HUES6 (cell line): ENCODE measurements at regions not wholly inside any gene's neighbourhood (a gene's known extent, or its start where the extent isn't known, plus 50 kb on each side); places are given as distances from the start of the nearest gene placed in this dataset.

Experiments
- H3K27ac ChIP-seq: 2 replicates; pipeline ENCODE4 v1.7.0; 2013; ENCODE audit warnings: low read depth, mild to moderate bottlenecking, low read length, inconsistent platforms
- H3K27me3 ChIP-seq: 2 replicates; pipeline ENCODE4 v1.6.1; 2013; ENCODE audit warnings: low read length; ENCODE audit not compliant: control insufficient read depth, insufficient read depth
- H3K36me3 ChIP-seq: 2 replicates; pipeline ENCODE4 v1.6.1; 2013; ENCODE audit warnings: low read length; ENCODE audit not compliant: control insufficient read depth, insufficient read depth
- H3K4me1 ChIP-seq: 2 replicates; pipeline ENCODE4 v1.6.1; 2013; ENCODE audit warnings: low read length; ENCODE audit not compliant: control insufficient read depth, insufficient read depth
- H3K4me3 ChIP-seq: 2 replicates; pipeline ENCODE4 v1.5.1; 2013; ENCODE audit warnings: low read depth, low read length
- H3K9ac ChIP-seq: one replicate; pipeline ENCODE4 v1.6.1; 2013; ENCODE audit warnings: mild to moderate bottlenecking, low read length
- H3K9me3 ChIP-seq: 2 replicates; pipeline ENCODE4 v1.6.1; 2013; ENCODE audit warnings: low read depth, low read length; ENCODE audit not compliant: control insufficient read depth, insufficient read depth

- Histone ChIP-seq H3K27me3 (no peaks in the 10 kb centered on the region), H3K9me3 (no peaks in the 10 kb centered on the region), H3K27ac (no peak overlapping the region), H3K4me3 (no peak overlapping the region), H3K36me3 (no peaks in the 10 kb centered on the region), H3K9ac (no peak overlapping the region), H3K4me1 (peaks cover 36% of the 10 kb centered on the region)
Observed at GRCh38 chr17:31597646-31598398, 206.3 kb downstream of the RAB11FIP4 start.

GRCh38 chr17:31596382-31597323, 205.2 kb downstream of the RAB11FIP4 start:
- Histone ChIP-seq H3K4me3 (no peak overlapping the region), H3K27me3 (no peaks in the 10 kb centered on the region), H3K36me3 (no peaks in the 10 kb centered on the region), H3K9me3 (no peaks in the 10 kb centered on the region), H3K27ac (peak overlapping the region; percentile 26; the same call in 1 of the 2 replicates), H3K9ac (peak overlapping the region; percentile 53), H3K4me1 (peaks cover 36% of the 10 kb centered on the region)

GRCh38 chr17:31595666-31596381, 204.3 kb downstream of the RAB11FIP4 start:
- H3K4me1 ChIP-seq: peaks cover 36% of the 10 kb centered on the region
- H3K27me3 ChIP-seq: no peaks in the 10 kb centered on the region
- no peak overlapping the region for H3K4me3 ChIP-seq
- H3K27ac ChIP-seq: peak overlapping the region; percentile 26; the same call in 1 of the 2 replicates
- peak overlapping the region; percentile 53 for H3K9ac ChIP-seq
- H3K9me3 ChIP-seq: no peaks in the 10 kb centered on the region
- H3K36me3 ChIP-seq: no peaks in the 10 kb centered on the region

GRCh38 chr17:31595076-31595475, 203.6 kb downstream of the RAB11FIP4 start:
- no peak overlapping the region for H3K27ac ChIP-seq
- H3K9me3 ChIP-seq: no peaks in the 10 kb centered on the region
- H3K9ac ChIP-seq: no peak overlapping the region
- no peak overlapping the region for H3K4me3 ChIP-seq
- no peaks in the 10 kb centered on the region for H3K27me3 ChIP-seq
- peaks cover 36% of the 10 kb centered on the region for H3K4me1 ChIP-seq
- no peaks in the 10 kb centered on the region for H3K36me3 ChIP-seq

- H3K36me3 ChIP-seq: no peaks in the 10 kb centered on the region
- peaks cover 36% of the 10 kb centered on the region for H3K4me1 ChIP-seq
- no peak overlapping the region for H3K9ac ChIP-seq
- no peak overlapping the region for H3K27ac ChIP-seq
- no peaks in the 10 kb centered on the region for H3K27me3 ChIP-seq
- no peaks in the 10 kb centered on the region for H3K9me3 ChIP-seq
- H3K4me3 ChIP-seq: no peak overlapping the region
Observed at GRCh38 chr17:31594416-31594815, 202.9 kb downstream of the RAB11FIP4 start.

- Histone ChIP-seq H3K27ac (no peak overlapping the region), H3K9ac (no peak overlapping the region), H3K36me3 (no peaks in the 10 kb centered on the region), H3K9me3 (no peaks in the 10 kb centered on the region), H3K4me3 (no peak overlapping the region), H3K27me3 (no peaks in the 10 kb centered on the region), H3K4me1 (peaks cover 30% of the 10 kb centered on the region)
Observed at GRCh38 chr17:31593806-31594205, 202.3 kb downstream of the RAB11FIP4 start.

- Histone ChIP-seq H3K9me3 (no peaks in the 10 kb centered on the region), H3K27me3 (no peaks in the 10 kb centered on the region), H3K27ac (no peak overlapping the region), H3K36me3 (no peaks in the 10 kb centered on the region), H3K4me3 (no peak overlapping the region), H3K4me1 (peaks cover 15% of the 10 kb centered on the region), H3K9ac (no peak overlapping the region)
Observed at GRCh38 chr17:31591924-31592323, 200.4 kb downstream of the RAB11FIP4 start.

- Histone ChIP-seq H3K9ac (no peak overlapping the region), H3K27ac (no peak overlapping the region), H3K4me3 (no peak overlapping the region), H3K9me3 (no peaks in the 10 kb centered on the region), H3K27me3 (no peaks in the 10 kb centered on the region), H3K4me1 (no peaks in the 10 kb centered on the region), H3K36me3 (no peaks in the 10 kb centered on the region)
Observed at GRCh38 chr17:31588512-31588911, 197.0 kb downstream of the RAB11FIP4 start.

GRCh38 chr17:31588034-31588433, 196.6 kb downstream of the RAB11FIP4 start:
- Histone ChIP-seq H3K9me3 (no peaks in the 10 kb centered on the region), H3K9ac (no peak overlapping the region), H3K36me3 (no peaks in the 10 kb centered on the region), H3K27ac (no peak overlapping the region), H3K27me3 (no peaks in the 10 kb centered on the region), H3K4me3 (no peak overlapping the region), H3K4me1 (no peaks in the 10 kb centered on the region)
